Stimulated activated naive CD8-positive, alpha-beta T cell treated with anti-CD3 and anti-CD28 coated beads, Interleukin-15, Interleukin-2, amounts not matched to agents 100 U/mL and 50 U/mL, for 24 hours (primary cell): ENCODE measurements at regions not wholly inside any gene's neighbourhood (a gene's known extent, or its start where the extent isn't known, plus 50 kb on each side); places are given as distances from the start of the nearest gene placed in this dataset.
"Not testable (repeated sequence)": the region's sequence is repeated elsewhere in the genome, so short reads cannot be mapped to it uniquely, and the experiment has no call there.

Experiments used
- ATAC-seq: fragments of 150-1000 bp; cut with Tn5 transposase; one replicate; pipeline ENCODE4 v1.10.0; 2021
- DNase-seq: peaks from one replicate; pipeline ENCODE4 v3.0.0; 2021

DNA sequence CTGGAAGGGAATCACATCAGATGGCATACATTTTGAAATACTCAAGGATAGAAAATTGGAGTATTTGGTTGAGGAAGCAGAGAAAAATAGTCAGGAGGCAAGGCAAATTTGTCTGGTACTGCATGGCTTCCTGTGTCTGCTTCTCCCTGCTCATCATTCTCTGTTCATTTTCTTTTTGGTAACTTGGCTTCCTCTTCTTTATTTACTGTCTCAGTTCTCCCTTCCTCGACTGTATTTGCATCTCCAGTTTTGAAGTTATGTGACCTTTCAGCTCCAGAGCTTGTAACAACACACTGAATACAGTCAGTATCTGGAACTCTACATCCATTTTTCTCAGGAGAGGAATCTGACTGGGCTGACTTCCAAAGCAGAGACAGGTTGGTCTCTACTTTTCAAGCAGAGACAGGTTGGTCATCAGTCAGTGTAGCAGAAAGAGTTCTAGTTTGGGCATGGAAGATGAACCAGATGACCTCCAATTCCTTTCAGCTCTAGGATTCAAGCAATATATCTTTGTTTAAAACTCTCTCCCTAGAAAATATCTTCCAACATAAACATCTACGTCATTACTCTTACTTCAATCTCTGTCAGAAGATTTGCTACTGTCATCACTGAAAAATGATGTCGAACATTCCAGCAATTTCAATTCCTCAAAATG is 571.2 kb downstream of the ADGRL2 start:
- ATAC-seq: no peak

DNA sequence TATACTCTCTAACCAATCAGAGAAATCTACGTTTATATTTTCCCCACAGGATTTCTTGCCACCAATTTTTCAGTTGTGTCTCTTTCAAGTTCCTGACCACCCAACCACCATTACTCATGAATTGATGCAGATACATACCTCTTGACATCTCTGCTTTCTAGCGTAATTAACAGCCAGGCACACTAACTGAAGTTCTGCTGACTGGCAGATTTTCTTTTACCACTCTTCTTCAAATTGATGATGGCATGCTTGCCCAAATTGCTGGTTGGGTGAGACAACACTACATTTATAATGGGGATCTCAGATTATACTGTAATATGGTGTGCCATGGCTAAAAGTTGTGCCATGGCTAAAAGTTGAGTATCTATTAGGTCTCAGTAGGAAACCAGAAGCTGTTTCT is 566.7 kb downstream of the ADGRL2 start:
- no peak for ATAC-seq
- no peak for DNase-seq

More for the DNA sequence above, 571.2 kb downstream of the ADGRL2 start:
- DNase-seq: no peak

GRCh38 chr1:82366689-82367088 is 566.0 kb downstream of the ADGRL2 start:
- ATAC-seq (no peak), DNase-seq (no peak)

DNA sequence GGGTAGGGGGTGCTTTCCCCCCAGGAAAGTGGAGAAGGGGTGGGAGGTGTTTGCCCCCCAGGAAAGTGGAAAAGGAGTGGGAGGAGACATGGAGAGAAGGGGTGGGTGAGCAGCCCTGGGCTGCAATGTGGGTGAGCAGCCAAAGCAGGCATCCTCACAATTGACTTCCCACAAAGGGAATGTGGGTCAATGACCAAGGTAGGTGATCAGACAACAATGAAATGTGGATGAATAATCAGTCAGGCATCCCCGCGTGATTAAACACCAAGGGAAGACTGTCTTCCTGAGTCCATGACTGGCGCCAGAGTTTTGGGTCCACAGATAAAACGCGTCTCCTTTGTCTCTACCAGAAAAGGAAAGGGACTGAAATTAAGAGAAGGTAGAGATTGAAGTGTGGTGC is 558.8 kb downstream of the ADGRL2 start:
- ATAC-seq, DNase-seq: not testable (repeated sequence)

GRCh38 chr1:82358706-82359105 is 558.0 kb downstream of the ADGRL2 start:
- ATAC-seq, DNase-seq: not testable (repeated sequence)

GRCh38 chr1:82354546-82354945 is 553.8 kb downstream of the ADGRL2 start:
- DNase-seq: not testable (repeated sequence)

GRCh38 chr1:82348487-82348886 is 547.8 kb downstream of the ADGRL2 start:
- no peak for ATAC-seq

More at GRCh38 chr1:82354546-82354945, 553.8 kb downstream of the ADGRL2 start:
- ATAC-seq: not testable (repeated sequence)

GRCh38 chr1:82346141-82346540 is 545.4 kb downstream of the ADGRL2 start:
- no peak for ATAC-seq

More at GRCh38 chr1:82348487-82348886, 547.8 kb downstream of the ADGRL2 start:
- no peak for DNase-seq

DNA sequence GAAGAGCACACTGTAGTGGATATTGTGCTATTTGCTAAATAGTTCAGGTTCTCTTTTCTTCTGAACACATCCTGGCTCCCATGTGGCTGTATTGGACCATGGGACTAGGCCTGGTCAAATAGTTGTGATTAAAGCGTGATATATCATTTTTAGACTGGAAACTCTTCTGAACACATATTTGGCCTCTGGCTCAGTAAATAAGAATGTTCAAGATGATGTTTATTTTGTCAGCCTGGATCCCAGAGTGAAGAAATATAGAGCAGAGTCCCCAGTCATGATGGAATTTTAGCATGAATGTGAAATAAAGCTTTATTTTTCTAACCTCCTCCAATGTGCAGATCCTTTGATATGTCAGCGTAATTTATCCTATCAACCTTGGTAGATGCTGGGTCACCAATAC is 542.6 kb downstream of the ADGRL2 start:
- DNase-seq (no peak), ATAC-seq (no peak)

More at GRCh38 chr1:82346141-82346540, 545.4 kb downstream of the ADGRL2 start:
- no peak for DNase-seq

- DNase-seq (no peak), ATAC-seq (no peak)
These were observed 536.9 kb downstream of the ADGRL2 start for GRCh38 chr1:82337635-82338034.

- no peak for ATAC-seq
These were observed 529.6 kb downstream of the ADGRL2 start for GRCh38 chr1:82330330-82330729.

GRCh38 chr1:82329226-82329625 is 528.5 kb downstream of the ADGRL2 start:
- ATAC-seq (no peak), DNase-seq (no peak)

More at GRCh38 chr1:82330330-82330729, 529.6 kb downstream of the ADGRL2 start:
- DNase-seq: no peak

DNA sequence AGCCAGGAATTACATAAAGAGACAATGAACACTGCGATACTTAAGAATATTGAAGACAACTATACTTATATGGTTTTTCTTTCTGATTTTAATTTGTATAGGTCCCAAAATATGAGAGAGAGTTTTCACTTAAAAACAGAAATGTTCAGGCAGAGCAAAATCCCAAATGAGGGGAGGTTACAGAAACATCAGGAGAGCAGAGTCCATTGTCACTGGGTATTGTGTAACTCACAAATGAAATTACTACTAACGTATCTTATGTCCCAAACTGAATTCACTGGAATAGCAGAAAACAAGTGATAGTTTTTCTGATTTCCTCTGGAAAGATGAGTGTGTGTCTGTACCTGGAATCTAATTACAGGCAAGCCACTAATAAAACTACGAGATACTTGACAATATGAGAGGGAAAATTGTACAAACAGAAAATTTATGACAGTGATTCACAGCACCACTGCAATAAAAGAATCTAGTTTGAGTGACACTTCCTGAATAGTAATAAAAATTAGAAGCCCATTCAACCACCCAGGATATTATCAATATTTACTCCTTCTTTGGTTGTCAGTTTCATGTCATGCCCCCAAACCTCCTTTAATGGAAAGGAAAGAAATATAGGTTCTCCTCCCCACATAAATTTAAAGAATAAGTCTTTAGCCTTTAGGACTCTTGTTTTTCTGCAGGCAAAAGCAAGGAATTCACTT is 522.6 kb downstream of the ADGRL2 start:
- ATAC-seq (no peak), DNase-seq (no peak)

GRCh38 chr1:82321794-82322193 is 521.1 kb downstream of the ADGRL2 start:
- DNase-seq: no peak
- no peak for ATAC-seq

DNA sequence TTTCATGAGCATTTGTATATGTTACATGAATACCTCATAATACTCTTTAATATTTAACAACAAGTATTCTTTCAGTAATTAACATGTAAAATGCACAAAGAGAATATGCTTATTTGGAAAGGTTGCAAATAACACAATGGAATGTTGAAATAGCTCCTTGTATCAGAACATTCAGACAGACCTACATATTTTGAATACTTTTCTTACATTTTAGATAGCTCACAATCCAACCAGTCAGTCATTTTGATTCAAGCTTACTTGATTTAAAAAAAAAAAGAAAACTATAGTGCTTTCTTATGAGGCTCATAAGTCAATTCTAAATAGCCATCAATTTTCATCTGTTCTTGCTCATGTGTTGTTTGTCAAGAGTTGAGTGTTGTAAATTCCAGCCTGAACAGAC is 518.8 kb downstream of the ADGRL2 start:
- DNase-seq: no peak

DNA sequence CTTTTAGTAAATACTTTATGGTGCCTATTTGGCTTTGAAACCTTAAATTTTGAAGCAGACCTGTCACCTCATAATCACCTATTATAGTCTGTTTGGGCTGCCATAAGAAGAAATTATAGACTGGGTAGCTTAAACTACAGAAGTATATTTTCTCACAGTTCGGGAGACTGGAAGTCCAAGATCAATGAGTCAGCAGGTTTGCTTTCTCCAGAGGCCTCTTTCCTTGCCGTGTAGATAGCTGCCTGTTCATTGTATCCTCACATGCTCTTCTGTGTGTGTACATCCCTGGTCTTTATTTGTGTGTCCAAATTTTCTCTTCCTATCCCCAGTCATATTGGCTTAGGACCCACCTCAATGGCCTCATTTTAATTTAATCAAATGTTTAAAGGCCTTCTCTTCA is 518.2 kb downstream of the ADGRL2 start:
- ATAC-seq (no peak), DNase-seq (no peak)

More for the DNA sequence above, 518.8 kb downstream of the ADGRL2 start:
- ATAC-seq: no peak

DNA sequence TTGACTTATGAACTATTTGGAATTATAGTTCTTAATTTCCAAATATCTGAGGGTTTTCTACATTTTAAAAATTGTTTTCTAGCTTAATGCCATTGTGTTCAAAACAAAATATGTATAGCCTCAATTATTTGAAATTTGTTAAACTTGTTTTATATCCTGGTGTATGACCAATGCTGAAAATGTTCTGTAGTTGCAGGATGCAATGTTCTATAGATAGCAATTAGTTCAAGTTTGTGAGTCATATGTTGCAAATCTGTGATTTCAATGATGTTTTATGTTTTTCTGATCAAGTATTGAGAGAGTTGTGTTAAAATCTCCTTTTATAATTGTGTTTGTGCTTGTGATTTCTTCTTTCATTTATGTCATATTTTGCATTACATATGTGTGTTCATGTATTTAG is 517.5 kb downstream of the ADGRL2 start:
- DNase-seq (no peak), ATAC-seq (no peak)

DNA sequence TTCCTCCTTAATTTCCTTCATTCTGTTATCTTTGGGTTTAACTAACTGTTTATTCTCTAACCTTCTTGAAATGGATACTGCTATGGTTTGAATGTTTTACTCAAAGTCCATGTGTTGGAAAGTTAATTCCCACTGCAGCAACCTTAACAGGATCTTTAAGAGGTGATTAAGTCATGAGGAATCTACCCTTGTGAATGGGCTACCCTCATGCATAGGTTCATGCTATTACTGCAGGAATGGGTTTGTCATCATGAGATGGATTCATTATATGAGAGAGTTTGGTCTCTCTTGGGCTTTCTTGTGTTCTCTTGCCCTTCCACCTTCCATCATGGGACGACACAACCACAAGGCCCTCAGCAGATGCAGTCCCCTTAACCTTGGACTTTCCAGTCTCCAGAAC is 516.9 kb downstream of the ADGRL2 start:
- ATAC-seq (no peak), DNase-seq (no peak)

GRCh38 chr1:82299656-82300055 is 498.9 kb downstream of the ADGRL2 start:
- ATAC-seq (no peak), DNase-seq (no peak)

GRCh38 chr1:82299056-82299455 is 498.3 kb downstream of the ADGRL2 start:
- ATAC-seq (no peak), DNase-seq (no peak)

DNA sequence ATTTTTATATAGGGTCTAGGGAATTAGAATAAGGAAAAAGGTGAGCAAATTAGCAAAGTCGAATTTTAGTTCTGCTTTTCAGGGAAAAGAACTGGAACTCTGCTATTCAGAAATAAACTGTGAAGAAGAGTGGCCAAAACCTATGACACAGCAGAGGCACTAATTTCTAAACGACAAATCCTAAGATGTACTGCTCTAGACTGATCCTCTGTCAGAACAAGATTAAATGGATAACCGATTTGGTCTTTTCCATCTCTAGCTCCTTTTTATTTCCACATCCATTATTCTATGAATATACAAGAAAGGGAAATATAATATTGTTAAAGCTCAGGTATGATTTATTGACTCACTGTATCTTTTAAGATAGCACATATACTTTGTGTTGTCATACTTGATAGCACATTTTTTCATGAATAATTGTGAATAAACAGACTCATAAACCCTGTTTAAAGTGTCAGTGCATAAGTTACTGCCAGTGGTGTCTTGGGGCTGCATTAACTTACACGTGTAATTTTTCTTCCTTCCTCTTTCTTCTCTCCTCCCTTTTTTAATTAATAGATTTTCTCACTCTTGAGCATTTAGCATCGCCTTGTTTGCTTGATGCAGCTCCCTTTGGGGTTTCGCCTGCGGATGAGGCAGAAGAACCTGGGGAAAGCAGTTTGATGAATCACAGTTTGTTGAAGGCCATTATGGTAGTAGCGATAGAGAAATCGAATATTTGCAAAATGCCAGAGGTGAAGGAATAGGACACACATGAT is 496.6 kb downstream of the ADGRL2 start:
- ATAC-seq: no peak
- no peak for DNase-seq

GRCh38 chr1:82287556-82287955 is 486.8 kb downstream of the ADGRL2 start:
- DNase-seq: no peak
- ATAC-seq: no peak

DNA sequence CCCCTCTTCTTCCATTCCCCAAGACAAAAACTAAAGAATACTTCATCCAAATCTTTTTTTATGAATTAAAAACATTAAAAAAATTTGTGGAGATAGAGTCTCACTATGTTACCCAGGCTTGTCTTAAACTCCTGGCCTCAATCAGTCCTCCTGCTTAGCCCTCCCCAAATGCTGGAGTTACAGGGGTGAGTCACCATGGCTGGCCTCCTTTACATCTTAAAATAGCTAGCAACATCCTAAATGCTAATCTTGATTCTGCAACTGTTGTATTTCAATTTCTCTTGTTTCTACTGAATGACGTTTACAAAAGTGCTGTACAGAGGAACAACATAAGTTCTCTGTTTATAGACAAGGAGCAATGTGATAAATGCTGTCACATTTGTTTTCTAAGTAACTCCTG is 483.5 kb downstream of the ADGRL2 start:
- ATAC-seq (no peak), DNase-seq (no peak)
